OCI-LY7 (cell line): ENCODE measurements at regions not wholly inside any gene's neighbourhood (a gene's known extent, or its start where the extent isn't known, plus 50 kb on each side); places are given as distances from the start of the nearest gene placed in this dataset.

Experiments used
- CTCF ChIP-seq: fragments of 200-600 bp; sonication (generic); conservative IDR thresholded peaks from 2 replicates; pipeline ENCODE4 v1.5.1; 2014; ENCODE audit warnings: mild to moderate bottlenecking, antibody characterized with exemption, low read length, moderate library complexity, mixed read lengths
- EZH2phosphoT487 ChIP-seq: fragments of 200-600 bp; sonication (generic); IDR thresholded peaks from 2 replicates; pipeline ENCODE4 v1.6.1; 2018; ENCODE audit warnings: low read depth, borderline replicate concordance, mild to moderate bottlenecking, mixed run types, antibody characterized with exemption, low read length, moderate library complexity, mixed read lengths

DNA sequence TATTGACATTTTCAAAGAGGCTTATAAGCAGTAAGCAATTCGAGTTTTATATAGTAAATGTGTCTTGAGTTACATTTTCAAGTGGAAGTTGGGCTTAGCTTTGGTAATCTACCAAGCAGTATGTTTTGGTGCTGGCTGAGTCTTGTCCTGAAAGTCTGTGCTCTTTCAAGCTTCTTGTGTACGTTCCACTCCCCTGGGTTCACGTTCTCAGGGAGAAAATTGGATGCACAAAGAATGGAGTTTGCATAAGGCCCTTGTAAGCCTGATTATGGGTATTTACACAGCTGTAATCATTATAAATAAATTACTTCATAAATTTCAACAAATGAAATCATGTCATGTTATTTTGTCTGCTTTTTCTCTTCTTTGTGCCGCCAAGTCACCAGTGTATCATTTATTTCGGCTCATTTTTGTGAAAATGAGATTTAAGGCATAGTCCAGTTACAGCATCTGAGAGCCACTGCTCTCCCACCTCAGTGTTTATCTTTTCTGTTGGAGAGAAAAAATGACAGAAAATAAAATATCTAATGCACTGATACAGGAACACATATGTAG lies 262.5 kb downstream of the BTBD3 start:
- TF ChIP-seq CTCF (no peak), EZH2phosphoT487 (no peak)
